ENCODE measurements at regions not wholly inside any gene's neighbourhood (a gene's known extent, or its start where the extent isn't known, plus 50 kb on each side); places are given as distances from the start of the nearest gene placed in this dataset.

GRCh38 chr14:80003138-80003537, 208.2 kb downstream of the DIO2 start:
- Histone ChIP-seq H3K9me3 (no peaks in the 10 kb centered on the region), H3K27ac (no peak overlapping the region), H3K4me3 (no peak overlapping the region), H3K36me3 (no peaks in the 10 kb centered on the region), H3K4me1 (no peaks in the 10 kb centered on the region), H3K27me3 (no peaks in the 10 kb centered on the region)
- FAIRE-seq, result no peak
- intact Hi-C loops (cut with DNase I), result no loop called here
- no peak for DNase-seq
- 40 to 58% methylated on average over 4 of the region's 4 CpGs for WGBS, 2 donors
- no peak for TF ChIP-seq CTCF (IDR thresholded peaks at IDR 0.05)
- no peak for ATAC-seq

- Histone ChIP-seq H3K4me1 (no peaks in the 10 kb centered on the region), H3K9me3 (no peaks in the 10 kb centered on the region), H3K27ac (no peak overlapping the region), H3K27me3 (no peaks in the 10 kb centered on the region), H3K4me3 (no peak overlapping the region), H3K36me3 (no peaks in the 10 kb centered on the region)
- no peak for DNase-seq
- intact Hi-C loops (cut with DNase I), result no loop called here
- no peak for TF ChIP-seq CTCF (IDR thresholded peaks at IDR 0.05)
- no peak for FAIRE-seq
- no peak for ATAC-seq
- 41 to 47% methylated on average over 4 of the region's 4 CpGs for WGBS, 2 donors
These were observed 213.6 kb downstream of the DIO2 start for GRCh38 chr14:79997509-79998208.

- Histone ChIP-seq H3K9me3 (no peaks in the 10 kb centered on the region), H3K36me3 (no peaks in the 10 kb centered on the region), H3K4me1 (no peaks in the 10 kb centered on the region), H3K27me3 (no peaks in the 10 kb centered on the region), H3K4me3 (no peak overlapping the region), H3K27ac (no peak overlapping the region)
- no peak for ATAC-seq
- DNase-seq, result no peak
- intact Hi-C loops (cut with DNase I), result no loop called here
- 34 to 36% methylated on average over 4 of the region's 4 CpGs for WGBS, 2 donors
- no peak for TF ChIP-seq CTCF (IDR thresholded peaks at IDR 0.05)
- FAIRE-seq, result no peak
These were observed 218.7 kb downstream of the DIO2 start for GRCh38 chr14:79992407-79993198.

- Histone ChIP-seq H3K9me3 (no peaks in the 10 kb centered on the region), H3K27ac (no peak overlapping the region), H3K36me3 (no peaks in the 10 kb centered on the region), H3K4me1 (no peaks in the 10 kb centered on the region), H3K27me3 (no peaks in the 10 kb centered on the region), H3K4me3 (no peak overlapping the region)
- DNase-seq (no peak), FAIRE-seq (no peak), ATAC-seq (no peak)
- WGBS, 2 donors, result 67 to 84% methylated on average over 3 of the region's 3 CpGs
- no peak for TF ChIP-seq CTCF (IDR thresholded peaks at IDR 0.05)
- intact Hi-C loops (cut with DNase I), result no loop called here
These were observed 219.4 kb downstream of the DIO2 start for GRCh38 chr14:79991866-79992265.

GRCh38 chr14:79989990-79990389, 221.3 kb downstream of the DIO2 start:
- ATAC-seq, result no peak
- H3K4me1 ChIP-seq, result no peaks in the 10 kb centered on the region
- intact Hi-C loops (cut with DNase I), result no loop called here
- 54 to 78% methylated on average over 2 of the region's 2 CpGs for WGBS, 2 donors
- no peak for FAIRE-seq
- no peaks in the 10 kb centered on the region for H3K36me3 ChIP-seq
- no peak for TF ChIP-seq CTCF (IDR thresholded peaks at IDR 0.05)
- no peak for DNase-seq
- no peaks in the 10 kb centered on the region for H3K9me3 ChIP-seq
- H3K4me3 ChIP-seq, result no peak overlapping the region
- no peaks in the 10 kb centered on the region for H3K27me3 ChIP-seq
- no peak overlapping the region for H3K27ac ChIP-seq

Data from pancreas (tissue), 10 donors.